ENCODE measurements at regions not wholly inside any gene's neighbourhood (a gene's known extent, or its start where the extent isn't known, plus 50 kb on each side); places are given as distances from the start of the nearest gene placed in this dataset.

DNA sequence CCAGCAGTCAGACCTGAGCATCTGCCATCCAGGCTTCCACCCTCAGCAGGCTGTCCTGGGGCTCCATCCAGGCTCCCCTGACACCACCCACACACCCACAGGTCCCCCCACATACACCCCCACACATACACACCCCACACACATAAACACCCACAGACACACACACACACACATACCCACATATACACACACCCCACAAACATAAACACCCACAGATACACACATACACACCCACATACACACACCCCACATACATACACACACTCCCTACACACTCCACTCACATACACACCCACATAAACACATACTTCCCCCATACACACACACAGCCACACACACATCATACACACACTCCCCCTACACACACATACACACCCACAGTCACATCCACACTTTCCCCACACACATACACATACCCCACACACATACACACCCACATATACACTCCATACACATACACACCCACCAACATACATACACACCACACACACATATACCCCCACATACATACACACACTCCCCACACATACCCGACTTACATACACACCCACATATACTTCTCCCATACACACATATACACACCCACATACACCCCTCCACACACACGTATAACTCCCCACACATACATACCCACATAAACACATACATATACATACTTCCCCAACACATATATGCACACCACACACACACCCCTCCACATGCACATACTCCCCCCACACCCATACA lies 183.3 kb upstream of the ETAA1 start:
- Histone ChIP-seq H3K4me1 (no peaks in the 10 kb centered on the region), H3K9me3 (no peaks in the 10 kb centered on the region), H3K4me3 (no peak overlapping the region), H3K27ac (no peak overlapping the region), H3K36me3 (no peaks in the 10 kb centered on the region), H3K27me3 (no peaks in the 10 kb centered on the region)
- DNase-seq, result no peak
- TF ChIP-seq CTCF (IDR thresholded peaks at IDR 0.05), result no peak
- intact Hi-C loops (cut with DNase I; ENCODE audit: low total_unique reads), result no loop called here

GRCh38 chr2:67214585-67215185 lies 182.4 kb upstream of the ETAA1 start:
- no peak for TF ChIP-seq CTCF (IDR thresholded peaks at IDR 0.05)
- Histone ChIP-seq H3K36me3 (no peaks in the 10 kb centered on the region), H3K4me1 (no peaks in the 10 kb centered on the region), H3K27ac (no peak overlapping the region), H3K9me3 (no peaks in the 10 kb centered on the region), H3K4me3 (no peak overlapping the region), H3K27me3 (no peaks in the 10 kb centered on the region)
- DNase-seq, result no peak
- intact Hi-C loops (cut with DNase I; ENCODE audit: low total_unique reads), result no loop called here

DNA sequence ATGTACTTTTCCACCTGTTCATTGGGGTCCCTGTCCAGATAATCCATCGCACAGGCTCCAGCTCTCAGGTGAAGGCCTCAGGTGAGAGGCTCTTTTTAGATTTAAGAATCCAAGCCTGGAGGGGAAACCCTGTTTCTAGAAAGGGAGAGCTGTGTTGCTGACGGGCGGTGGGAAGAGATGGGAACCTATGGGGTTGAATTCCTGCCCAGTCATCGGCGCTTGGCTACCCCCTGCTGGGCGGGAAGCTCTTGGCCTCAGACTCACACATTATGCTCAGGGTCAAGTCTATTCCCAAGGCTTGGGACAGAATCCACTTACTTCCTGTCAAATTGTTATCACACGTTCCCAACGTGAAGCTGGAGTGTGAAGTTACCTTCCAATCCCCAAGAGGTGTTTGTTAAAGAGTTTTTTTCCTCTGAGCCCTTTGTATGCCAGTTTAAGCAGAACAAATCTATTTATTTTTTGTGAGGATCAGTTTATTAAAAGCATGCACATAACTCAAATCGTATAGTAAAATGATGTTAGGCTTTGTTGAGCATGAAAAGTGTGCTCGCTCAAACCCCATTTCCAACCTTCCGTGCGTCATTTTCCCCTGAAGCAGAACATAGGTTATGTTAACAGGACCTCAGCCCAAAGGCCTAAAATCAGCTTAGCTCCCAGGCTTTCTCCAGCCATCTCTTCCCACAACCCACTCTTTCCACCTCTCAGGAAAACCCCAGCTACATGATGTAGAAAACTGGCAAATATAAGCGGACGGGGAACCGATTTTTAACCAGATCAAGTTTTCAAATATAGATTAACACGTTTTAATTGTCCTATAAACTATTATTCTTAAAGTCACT lies 181.7 kb upstream of the ETAA1 start:
- no peaks in the 10 kb centered on the region for H3K9me3 ChIP-seq
- H3K4me1 ChIP-seq, result no peaks in the 10 kb centered on the region
- H3K36me3 ChIP-seq, result no peaks in the 10 kb centered on the region
- no peak for TF ChIP-seq CTCF (IDR thresholded peaks at IDR 0.05)
- H3K27me3 ChIP-seq, result no peaks in the 10 kb centered on the region
- no peak overlapping the region for H3K4me3 ChIP-seq
- no peak for DNase-seq
- no peak overlapping the region for H3K27ac ChIP-seq
- intact Hi-C loops (cut with DNase I; ENCODE audit: low total_unique reads), result no loop called here

DNA sequence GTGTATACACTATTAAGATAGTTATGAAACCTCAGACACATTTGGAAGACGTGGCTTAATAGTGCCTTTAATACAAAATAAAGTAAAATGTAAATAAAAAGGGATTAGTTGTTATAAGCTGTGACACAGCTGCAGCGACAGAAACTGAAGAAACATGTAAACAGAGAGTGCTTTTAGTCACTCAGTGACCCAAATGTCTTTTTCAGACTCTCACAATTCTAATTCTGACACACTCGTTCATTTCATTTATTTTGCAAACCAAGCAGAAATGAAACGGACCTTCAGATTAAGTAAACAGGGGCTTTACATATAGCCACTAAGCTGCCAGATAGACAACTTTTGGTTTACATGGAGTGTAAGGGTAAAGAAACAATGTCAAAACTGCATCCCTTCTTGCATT lies 181.0 kb upstream of the ETAA1 start:
- H3K27ac ChIP-seq, result no peak overlapping the region
- H3K4me1 ChIP-seq, result no peaks in the 10 kb centered on the region
- H3K27me3 ChIP-seq, result no peaks in the 10 kb centered on the region
- H3K4me3 ChIP-seq, result no peak overlapping the region
- no peak for DNase-seq
- no peak for TF ChIP-seq CTCF (IDR thresholded peaks at IDR 0.05)
- H3K36me3 ChIP-seq, result no peaks in the 10 kb centered on the region
- intact Hi-C loops (cut with DNase I; ENCODE audit: low total_unique reads), result no loop called here
- no peaks in the 10 kb centered on the region for H3K9me3 ChIP-seq

GRCh38 chr2:67216881-67217280 lies 180.3 kb upstream of the ETAA1 start:
- no peaks in the 10 kb centered on the region for H3K9me3 ChIP-seq
- H3K4me3 ChIP-seq, result no peak overlapping the region
- H3K27ac ChIP-seq, result no peak overlapping the region

More at GRCh38 chr2:67216881-67217280, 180.3 kb upstream of the ETAA1 start:
- no peaks in the 10 kb centered on the region for H3K4me1 ChIP-seq
- TF ChIP-seq CTCF (IDR thresholded peaks at IDR 0.05), result no peak
- intact Hi-C loops (cut with DNase I; ENCODE audit: low total_unique reads), result no loop called here
- no peak for DNase-seq
- H3K36me3 ChIP-seq, result no peaks in the 10 kb centered on the region
- H3K27me3 ChIP-seq, result no peaks in the 10 kb centered on the region

All from tibial artery (tissue), 4 donors.